GM10248 (cell line): ENCODE measurements at regions not wholly inside any gene's neighbourhood (a gene's known extent, or its start where the extent isn't known, plus 50 kb on each side); places are given as distances from the start of the nearest gene placed in this dataset.

Source experiments
- CTCF ChIA-PET: fragments of 300-600 bp; sonication (Branson Sonifier 250); formaldehyde crosslinking; extraction: SDS; loops from one replicate; lab custom pipeline; 2021; ENCODE audit warnings: antibody characterized with exemption; lab: Yijun Ruan, JAX
- POLR2A ChIA-PET: fragments of 350-650 bp; sonication (Branson Sonifier 250); formaldehyde crosslinking; extraction: SDS; loops from one replicate; lab custom pipeline; 2020; ENCODE audit warnings: antibody characterized with exemption; lab: Yijun Ruan, JAX
- DNase-seq: peaks from one replicate; pipeline ENCODE4 v3.0.0; 2012; ENCODE audit errors: extremely low spot score
- CTCF ChIP-seq: IDR thresholded peaks from 2 replicates; pipeline ENCODE4 v1.5.1; 2012; ENCODE audit warnings: mild to moderate bottlenecking, low read depth; ENCODE audit errors: extremely low read depth, missing control alignments, control extremely low read depth

GRCh38 chr1:9435153-9435636 lies 104.1 kb upstream of the SLC25A33 start:
- POLR2A ChIA-PET = no interaction called here
- no peak for TF ChIP-seq CTCF
- no peak for DNase-seq
- CTCF ChIA-PET = interaction anchor here (1.2 to 4.1 kb wide), 2 partner anchors 13 to 20 kb away, joined by 3 to 18 read pairs; no protein-coding TSS in a partner anchor

- ChIA-PET POLR2A (no interaction called here), CTCF (interaction anchor here (4.1 kb wide), 1 partner anchor 19 kb away, joined by 18 read pairs; no protein-coding TSS in a partner anchor)
- no peak for TF ChIP-seq CTCF
- DNase-seq = no peak
Measured at GRCh38 chr1:9435854-9436640, 103.2 kb upstream of the SLC25A33 start.

GRCh38 chr1:9437961-9438430 lies 101.3 kb upstream of the SLC25A33 start:
- no peak for TF ChIP-seq CTCF
- ChIA-PET CTCF (interaction anchor here (0.6 to 2.6 kb wide), 2 partner anchors 18 to 149 kb away, joined by 3 to 10 read pairs; no protein-coding TSS in a partner anchor), POLR2A (no interaction called here)
- no peak for DNase-seq

GRCh38 chr1:9438431-9439073 lies 100.7 kb upstream of the SLC25A33 start:
- DNase-seq = no peak
- ChIA-PET CTCF (interaction anchor here (1.0 to 2.6 kb wide), 2 partner anchors 17 to 21 kb away, joined by 3 to 10 read pairs; no protein-coding TSS in a partner anchor), POLR2A (no interaction called here)
- TF ChIP-seq CTCF = no peak

GRCh38 chr1:9439074-9439761 lies 100.0 kb upstream of the SLC25A33 start:
- POLR2A ChIA-PET = no interaction called here
- no peak for DNase-seq
- CTCF ChIA-PET = interaction anchor here (1.0 to 2.6 kb wide), 3 partner anchors 12 to 21 kb away, joined by 3 to 10 read pairs (median 4); no protein-coding TSS in a partner anchor
- no peak for TF ChIP-seq CTCF
